Ishikawa (cell line): ENCODE measurements at regions not wholly inside any gene's neighbourhood (a gene's known extent, or its start where the extent isn't known, plus 50 kb on each side); places are given as distances from the start of the nearest gene placed in this dataset.

Experiments
- CEBPB ChIP-seq: IDR thresholded peaks from 2 replicates; pipeline ENCODE4 v1.6.1; 2012
- EP300 ChIP-seq: IDR thresholded peaks from 2 replicates; pipeline ENCODE4 v1.6.1; 2012; ENCODE audit warnings: borderline replicate concordance
- FOXM1 ChIP-seq: IDR thresholded peaks from 2 replicates; pipeline ENCODE4 v1.6.1; 2012; ENCODE audit warnings: low read depth, borderline replicate concordance
- MAX ChIP-seq: IDR thresholded peaks from 2 replicates; pipeline ENCODE4 v1.6.1; 2012
- NFIC ChIP-seq: IDR thresholded peaks from 2 replicates; pipeline ENCODE4 v1.6.1; 2012
- RAD21 ChIP-seq: IDR thresholded peaks from 2 replicates; pipeline ENCODE4 v1.6.1; 2012; ENCODE audit warnings: low read depth
- REST ChIP-seq: IDR thresholded peaks from 2 replicates; pipeline ENCODE4 v1.6.1; 2012; ENCODE audit warnings: low read depth, mild to moderate bottlenecking
- TAF1 ChIP-seq: IDR thresholded peaks from 2 replicates; pipeline ENCODE4 v1.6.1; 2012; ENCODE audit warnings: low read depth, mild to moderate bottlenecking
- USF1 ChIP-seq: IDR thresholded peaks from 2 replicates; pipeline ENCODE4 v1.6.1; 2012
- YY1 ChIP-seq: IDR thresholded peaks from 2 replicates; pipeline ENCODE4 v1.6.1; 2012; ENCODE audit warnings: low read depth

- TF ChIP-seq MAX (no peak), NFIC (no peak), REST (no peak), YY1 (no peak), USF1 (no peak), EP300 (no peak), RAD21 (no peak), FOXM1 (no peak), TAF1 (no peak), CEBPB (no peak)
Observed at GRCh38 chr4:27145597-27145996, 285.0 kb downstream of the STIM2 start.
